Activated T-cell treated with anti-CD3 and anti-CD28 coated beads for 48 hours (primary cell): ENCODE measurements at regions not wholly inside any gene's neighbourhood (a gene's known extent, or its start where the extent isn't known, plus 50 kb on each side); places are given as distances from the start of the nearest gene placed in this dataset.

Source experiments
- DNase-seq: peaks from one replicate; pipeline ENCODE4 v3.0.0-alpha.2; 2020; ENCODE audit warnings: low read depth

GRCh38 chr9:16245756-16246440 lies 624.6 kb downstream of the BNC2 start:
- DNase-seq, result no peak

GRCh38 chr9:16246785-16247184 lies 623.7 kb downstream of the BNC2 start:
- no peak for DNase-seq

DNA sequence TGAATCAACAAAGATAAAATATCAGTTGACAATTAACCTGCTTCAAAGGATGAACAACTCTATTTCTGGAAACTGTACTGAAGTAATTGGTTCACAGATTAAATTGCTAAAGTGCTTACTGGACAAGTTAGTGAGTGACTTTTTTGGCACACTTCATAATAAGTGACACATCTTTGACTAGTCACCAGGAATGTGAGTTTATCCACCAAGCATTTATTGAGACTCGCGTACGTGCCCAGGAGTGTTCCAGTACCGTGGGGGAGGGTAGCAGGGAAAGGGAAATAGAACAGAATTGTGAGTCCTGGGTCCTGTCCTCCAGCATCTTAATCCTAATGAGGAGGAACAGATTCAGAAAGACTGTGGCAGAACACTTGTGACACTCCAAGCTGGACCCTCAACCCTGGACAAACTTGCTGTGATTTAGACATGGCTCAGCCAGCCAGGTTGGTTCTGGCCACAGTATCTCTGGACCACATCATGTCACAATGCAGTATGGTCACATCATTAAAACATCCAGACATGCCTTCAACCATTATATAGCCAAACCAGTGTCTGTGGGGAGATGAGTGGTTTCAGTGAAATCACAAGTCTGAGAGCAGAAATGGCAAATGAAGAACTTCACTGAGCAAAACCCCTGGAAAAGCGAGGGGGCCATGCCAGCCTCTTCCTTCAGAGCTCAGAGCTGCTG lies 623.1 kb downstream of the BNC2 start:
- DNase-seq, result no peak

DNA sequence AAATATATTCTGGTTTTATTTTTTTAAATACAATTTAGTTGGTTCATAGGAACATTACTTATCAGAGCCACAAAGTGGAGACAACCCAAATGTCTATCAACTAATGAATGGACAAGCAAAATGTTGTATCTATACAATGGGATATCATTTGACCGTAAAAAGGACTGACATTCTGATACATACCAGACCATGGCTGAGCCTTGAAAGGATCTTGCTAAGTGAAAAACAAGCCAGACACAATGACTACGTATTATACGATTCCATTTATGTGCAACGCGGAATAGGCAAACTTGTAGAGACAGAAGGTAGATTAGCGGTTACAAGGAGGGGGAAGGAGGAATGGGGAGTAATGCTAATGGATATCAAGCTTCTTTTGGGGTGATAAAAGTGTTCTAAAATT lies 621.6 kb downstream of the BNC2 start:
- no peak for DNase-seq

DNA sequence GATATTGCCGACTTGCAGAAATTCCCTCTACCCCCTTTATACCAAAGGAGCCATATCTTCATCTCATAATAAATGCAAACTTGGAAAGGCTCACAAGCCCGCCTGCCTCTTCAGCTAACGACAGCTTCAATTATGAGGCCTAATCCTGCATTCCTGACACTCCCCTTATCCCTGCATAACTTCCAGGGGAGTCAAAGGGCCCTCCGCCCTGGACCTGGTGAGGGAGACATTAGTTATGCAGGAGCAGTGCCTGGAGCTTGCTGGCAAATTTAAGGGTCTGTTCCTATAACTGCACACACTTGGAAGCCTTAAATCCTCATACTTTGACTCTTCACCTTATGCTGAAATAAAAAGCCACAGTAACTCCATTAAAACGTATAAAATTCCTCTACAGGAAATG lies 617.9 kb downstream of the BNC2 start:
- no peak for DNase-seq

DNA sequence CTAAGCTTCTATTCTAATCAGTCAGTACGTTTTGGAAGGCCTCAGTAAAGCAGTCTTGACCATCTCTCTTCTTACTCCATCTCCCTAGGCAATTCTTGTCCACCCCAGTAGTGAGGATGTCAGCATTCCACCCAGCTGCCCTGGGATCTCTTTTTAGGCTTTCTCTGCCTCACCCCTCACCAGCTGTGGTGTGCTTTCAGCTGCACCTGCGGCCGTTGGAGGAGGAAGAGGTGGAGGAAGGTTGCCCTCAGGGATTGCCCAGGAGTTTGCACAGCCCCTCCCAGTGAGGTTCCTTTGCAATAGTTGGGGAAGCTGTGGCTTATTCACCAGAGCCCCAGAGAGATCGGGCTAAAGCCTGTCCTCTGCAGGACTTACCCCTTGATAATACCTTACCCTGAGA lies 615.8 kb downstream of the BNC2 start:
- DNase-seq, result no peak

DNA sequence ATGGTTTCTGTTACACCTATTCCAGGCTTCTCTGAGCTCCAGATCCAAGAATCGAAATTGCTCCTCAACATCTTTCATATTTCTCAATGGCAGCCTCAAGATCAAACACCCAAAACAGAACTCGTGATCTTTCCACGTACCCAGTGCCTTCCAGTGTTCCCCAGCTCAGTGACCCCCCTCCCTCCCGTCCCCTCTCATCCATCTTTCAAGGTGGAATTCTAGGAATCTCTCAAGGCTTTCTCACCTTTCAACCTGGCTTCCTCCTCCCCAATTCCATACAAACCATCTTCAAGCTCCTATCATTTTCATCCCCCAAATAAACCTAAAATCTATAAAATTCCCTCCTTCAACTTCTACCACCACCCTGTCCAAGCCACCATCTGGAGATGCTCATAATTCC lies 615.3 kb downstream of the BNC2 start:
- DNase-seq, result no peak

DNA sequence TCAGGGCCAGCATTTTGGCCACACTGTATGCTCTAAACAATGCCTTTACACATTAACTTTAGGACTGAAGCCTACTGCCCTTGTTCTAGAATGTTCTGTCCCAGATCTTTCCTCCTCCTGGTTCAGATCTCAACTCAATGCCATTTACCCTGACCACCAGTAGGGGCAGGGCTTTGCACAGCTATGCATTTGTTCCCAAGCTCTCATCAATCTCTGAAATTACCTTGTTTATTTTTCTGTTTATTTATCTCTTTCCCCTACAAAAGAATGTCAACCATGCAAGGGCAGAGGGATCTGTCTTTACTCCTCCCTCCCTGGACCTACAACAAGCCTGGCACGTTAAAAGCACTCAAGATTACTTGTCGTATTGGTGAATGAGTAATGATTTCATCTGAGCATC lies 612.9 kb downstream of the BNC2 start:
- no peak for DNase-seq

DNA sequence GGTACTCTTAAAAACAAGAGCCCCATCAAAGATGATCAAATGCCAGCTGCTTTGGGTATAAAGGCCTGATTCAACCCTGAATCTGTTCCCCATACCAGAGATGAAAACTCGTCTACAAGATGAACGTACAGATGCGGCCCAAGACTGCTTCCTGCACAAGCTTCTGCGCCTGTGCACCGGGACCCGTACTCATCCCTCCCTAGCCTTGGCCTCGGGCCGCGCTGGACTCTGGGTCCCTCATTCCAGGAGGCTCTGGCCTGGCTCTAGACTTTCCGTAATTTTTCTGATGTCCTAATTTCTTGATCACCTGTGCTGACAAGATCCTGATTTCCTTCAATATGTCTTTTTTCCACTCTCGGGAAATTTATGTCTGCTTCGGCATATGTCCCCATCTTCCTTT lies 612.3 kb downstream of the BNC2 start:
- no peak for DNase-seq

DNA sequence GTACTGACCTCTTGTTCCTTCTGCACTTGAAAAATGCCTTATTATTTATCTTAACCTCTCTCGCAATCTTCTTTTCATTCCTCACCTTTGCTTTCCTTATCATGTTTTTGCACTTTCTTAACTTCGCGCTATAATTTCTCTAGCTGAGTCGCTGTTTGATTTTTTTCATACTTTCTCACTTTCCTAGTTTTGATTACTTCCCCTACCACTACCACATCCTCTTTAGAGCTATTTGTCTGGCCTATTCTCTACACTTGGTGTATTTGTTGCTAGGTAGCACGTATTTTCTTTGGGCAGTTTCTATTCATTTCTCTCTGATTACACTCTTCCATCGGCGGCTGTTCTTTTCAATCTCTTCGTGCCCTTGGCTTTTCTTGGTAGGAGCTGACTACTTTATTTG lies 611.8 kb downstream of the BNC2 start:
- DNase-seq, result no peak

GRCh38 chr9:16262477-16263261 lies 607.8 kb downstream of the BNC2 start:
- DNase-seq, result no peak

- DNase-seq, result no peak
These were observed 604.8 kb downstream of the BNC2 start for GRCh38 chr9:16265688-16266087.

GRCh38 chr9:16266648-16267276 lies 603.7 kb downstream of the BNC2 start:
- DNase-seq, result no peak

DNA sequence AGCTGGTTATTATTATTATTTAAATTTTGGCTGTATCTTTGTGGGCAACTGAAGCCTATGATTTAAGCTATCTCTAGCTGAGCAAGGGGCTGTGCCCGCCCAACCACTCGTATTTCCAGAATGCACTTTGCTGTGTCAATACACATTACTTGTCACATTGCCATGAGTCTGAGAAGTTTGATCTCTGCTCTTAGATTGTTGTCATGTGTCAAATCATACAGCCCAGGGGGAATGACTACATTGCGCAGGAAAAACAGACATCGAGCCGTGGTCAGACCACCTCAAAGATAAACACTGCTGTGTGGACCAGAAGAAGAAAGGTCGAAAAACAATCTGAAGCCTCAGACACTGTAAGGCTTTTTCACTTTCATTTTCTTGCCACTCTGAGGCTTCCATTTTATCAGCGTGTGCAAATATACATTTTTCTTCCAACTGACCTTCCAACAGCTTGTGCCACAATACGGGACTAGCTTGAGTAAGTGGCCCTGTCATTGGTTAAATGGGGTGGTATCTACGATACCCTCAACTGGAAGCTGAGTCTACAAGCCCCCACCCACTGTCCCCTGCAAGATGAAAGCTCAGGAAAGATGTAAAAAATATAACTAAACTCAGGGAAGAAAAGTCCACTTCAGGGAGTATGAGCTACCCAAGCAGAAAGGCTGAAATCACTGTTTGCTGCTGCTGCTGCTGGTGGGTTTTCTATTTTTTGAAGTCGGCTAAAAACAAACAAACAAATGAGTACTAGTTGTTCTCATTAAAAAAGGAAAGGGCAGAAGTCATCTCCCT lies 603.0 kb downstream of the BNC2 start:
- no peak for DNase-seq

- no peak for DNase-seq
These were observed 602.2 kb downstream of the BNC2 start for GRCh38 chr9:16268067-16268881.

DNA sequence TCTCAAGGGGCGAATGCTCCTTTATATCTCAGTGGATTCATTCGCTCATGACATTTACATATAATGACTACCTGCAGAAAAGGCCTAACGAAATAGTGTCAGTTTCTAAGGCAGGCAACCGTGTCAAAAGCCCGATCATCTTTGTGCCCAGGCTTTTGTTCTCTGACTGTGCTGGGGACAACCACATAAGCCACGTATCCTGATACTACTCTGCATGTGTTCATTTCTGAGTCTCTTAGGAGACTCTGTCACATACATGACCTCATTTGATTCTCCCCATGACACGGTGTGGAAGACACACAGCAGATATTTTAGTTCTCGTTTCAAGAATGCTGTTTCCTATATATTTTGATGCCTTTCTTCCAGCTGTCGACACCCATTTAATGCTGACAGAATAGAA lies 598.5 kb downstream of the BNC2 start:
- no peak for DNase-seq

DNA sequence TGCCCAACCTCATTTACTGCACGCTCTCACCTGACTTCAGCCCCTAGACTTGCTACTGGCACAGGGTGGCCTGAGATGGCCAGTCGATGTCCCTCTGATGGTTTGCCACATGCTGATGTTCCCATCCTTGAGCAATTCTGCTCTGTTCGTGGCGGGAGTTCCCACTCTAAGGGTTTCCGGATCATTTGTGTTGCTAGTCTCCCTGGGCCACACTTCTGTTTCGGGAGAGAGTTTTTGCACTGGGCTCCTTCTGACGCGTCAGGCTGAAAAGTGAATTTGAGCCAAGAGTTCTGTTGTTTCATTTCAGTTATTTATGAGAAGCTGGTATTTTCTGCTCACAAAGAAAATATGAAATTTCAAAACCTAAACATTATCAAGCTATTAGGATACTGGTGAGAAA lies 597.7 kb downstream of the BNC2 start:
- DNase-seq, result no peak

DNA sequence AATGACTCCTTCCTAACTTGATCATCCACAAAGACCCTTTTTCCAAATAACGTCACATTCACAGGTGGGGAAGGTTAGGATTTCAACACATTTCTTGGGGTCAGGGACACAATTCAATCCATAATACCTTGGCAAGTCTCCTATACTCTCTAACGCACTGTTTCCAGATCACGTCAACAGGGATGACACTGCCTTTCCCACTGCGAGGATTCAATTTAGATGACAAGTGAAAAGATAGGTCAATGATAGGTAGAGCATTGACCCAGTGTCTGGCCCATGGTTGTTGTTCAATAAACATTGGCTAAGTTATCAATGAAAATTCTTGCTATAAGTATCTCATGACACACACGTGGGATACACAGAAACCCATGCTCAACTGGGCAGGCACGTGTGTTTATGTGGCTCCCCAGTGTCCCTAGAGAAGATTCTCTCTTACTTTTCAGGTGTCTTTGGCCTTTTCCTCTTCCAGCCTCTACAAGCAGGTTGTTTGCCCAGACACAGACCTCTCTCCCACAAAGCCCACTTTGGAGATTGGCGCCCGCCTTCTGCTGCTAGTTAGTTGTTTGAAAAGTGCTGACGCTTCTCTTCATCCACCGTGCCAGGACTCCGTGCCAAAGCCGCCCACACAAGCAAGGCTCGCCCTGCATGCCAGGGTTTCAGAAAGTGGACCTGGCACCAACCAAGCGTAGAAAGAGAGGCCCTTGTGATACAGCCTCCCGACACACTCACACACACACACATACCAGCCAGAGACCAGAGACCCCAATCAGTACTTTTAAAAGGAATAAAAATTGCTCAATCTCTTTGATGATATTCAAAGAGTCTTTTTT lies 594.5 kb downstream of the BNC2 start:
- no peak for DNase-seq

DNA sequence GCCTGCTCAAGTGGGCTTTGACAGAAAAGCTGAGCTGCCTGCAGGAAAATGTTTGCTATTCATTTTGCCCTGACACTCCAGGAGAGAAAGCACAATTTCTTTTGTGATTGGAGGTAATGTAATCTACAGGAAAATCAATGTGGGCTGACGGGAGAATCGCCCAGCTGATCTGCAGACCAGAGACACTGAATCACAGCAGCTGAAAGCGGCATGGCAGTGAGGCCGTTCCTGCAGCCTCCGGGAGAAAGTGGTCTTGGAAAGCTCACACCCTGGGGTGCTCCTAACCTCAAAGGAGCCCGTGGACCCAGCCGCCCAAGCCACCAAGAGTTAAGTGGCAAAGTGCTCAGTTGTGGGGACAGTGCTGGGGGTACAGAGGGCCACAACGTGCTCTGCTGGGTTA lies 593.6 kb downstream of the BNC2 start:
- DNase-seq, result no peak

DNA sequence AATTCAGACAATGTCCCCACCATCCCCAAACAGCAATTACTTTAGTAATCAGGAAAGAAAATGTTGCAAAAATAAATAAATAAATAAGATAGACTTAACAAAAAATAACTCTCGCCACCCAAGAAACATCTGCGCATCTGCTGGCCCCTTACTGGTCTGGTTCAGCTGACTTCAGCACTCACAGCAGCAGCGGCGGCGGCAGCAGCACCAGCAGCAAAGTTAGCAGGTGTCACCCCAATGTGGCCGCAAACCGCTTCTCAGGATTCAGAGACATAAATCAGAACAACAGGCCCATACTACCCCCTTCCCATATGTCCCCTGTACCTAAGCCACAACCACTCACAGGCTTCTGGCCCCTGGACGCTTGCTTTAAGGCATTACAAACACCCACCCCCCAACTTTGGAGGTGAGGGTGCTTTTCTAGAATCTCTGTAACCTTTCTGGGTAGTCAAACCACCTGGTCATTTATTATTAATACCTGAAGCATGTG lies 593.0 kb downstream of the BNC2 start:
- DNase-seq, result no peak
